ENCODE measurements at regions not wholly inside any gene's neighbourhood (a gene's known extent, or its start where the extent isn't known, plus 50 kb on each side); places are given as distances from the start of the nearest gene placed in this dataset.

- TF ChIP-seq CSDC2 (CRISPR knock-in tag; IDR thresholded peaks at IDR 0.05) (no peak), ZFP30 (CRISPR knock-in tag; IDR thresholded peaks at IDR 0.05) (no peak), ZC3H10 (CRISPR knock-in tag; IDR thresholded peaks at IDR 0.05) (no peak), CREB5 (CRISPR knock-in tag; IDR thresholded peaks at IDR 0.05; ENCODE audit: low read depth) (no peak), ZNF565 (CRISPR knock-in tag; conservative IDR thresholded peaks at IDR 0.05; ENCODE audit: low read depth) (no peak), ISL1 (CRISPR knock-in tag; IDR thresholded peaks at IDR 0.05) (no peak), RARB (CRISPR knock-in tag; IDR thresholded peaks at IDR 0.05) (no peak)
- TF ChIP-seq, protein P1, sequence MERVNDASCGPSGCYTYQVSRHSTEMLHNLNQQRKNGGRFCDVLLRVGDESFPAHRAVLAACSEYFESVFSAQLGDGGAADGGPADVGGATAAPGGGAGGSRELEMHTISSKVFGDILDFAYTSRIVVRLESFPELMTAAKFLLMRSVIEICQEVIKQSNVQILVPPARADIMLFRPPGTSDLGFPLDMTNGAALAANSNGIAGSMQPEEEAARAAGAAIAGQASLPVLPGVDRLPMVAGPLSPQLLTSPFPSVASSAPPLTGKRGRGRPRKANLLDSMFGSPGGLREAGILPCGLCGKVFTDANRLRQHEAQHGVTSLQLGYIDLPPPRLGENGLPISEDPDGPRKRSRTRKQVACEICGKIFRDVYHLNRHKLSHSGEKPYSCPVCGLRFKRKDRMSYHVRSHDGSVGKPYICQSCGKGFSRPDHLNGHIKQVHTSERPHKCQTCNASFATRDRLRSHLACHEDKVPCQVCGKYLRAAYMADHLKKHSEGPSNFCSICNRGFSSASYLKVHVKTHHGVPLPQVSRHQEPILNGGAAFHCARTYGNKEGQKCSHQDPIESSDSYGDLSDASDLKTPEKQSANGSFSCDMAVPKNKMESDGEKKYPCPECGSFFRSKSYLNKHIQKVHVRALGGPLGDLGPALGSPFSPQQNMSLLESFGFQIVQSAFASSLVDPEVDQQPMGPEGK (CRISPR knock-in tag; IDR thresholded peaks at IDR 0.05; ENCODE audit: borderline replicate concordance) = no peak
- TF ChIP-seq, protein P2, sequence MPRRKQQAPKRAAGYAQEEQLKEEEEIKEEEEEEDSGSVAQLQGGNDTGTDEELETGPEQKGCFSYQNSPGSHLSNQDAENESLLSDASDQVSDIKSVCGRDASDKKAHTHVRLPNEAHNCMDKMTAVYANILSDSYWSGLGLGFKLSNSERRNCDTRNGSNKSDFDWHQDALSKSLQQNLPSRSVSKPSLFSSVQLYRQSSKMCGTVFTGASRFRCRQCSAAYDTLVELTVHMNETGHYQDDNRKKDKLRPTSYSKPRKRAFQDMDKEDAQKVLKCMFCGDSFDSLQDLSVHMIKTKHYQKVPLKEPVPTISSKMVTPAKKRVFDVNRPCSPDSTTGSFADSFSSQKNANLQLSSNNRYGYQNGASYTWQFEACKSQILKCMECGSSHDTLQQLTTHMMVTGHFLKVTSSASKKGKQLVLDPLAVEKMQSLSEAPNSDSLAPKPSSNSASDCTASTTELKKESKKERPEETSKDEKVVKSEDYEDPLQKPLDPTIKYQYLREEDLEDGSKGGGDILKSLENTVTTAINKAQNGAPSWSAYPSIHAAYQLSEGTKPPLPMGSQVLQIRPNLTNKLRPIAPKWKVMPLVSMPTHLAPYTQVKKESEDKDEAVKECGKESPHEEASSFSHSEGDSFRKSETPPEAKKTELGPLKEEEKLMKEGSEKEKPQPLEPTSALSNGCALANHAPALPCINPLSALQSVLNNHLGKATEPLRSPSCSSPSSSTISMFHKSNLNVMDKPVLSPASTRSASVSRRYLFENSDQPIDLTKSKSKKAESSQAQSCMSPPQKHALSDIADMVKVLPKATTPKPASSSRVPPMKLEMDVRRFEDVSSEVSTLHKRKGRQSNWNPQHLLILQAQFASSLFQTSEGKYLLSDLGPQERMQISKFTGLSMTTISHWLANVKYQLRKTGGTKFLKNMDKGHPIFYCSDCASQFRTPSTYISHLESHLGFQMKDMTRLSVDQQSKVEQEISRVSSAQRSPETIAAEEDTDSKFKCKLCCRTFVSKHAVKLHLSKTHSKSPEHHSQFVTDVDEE (CRISPR knock-in tag; IDR thresholded peaks at IDR 0.05) = no peak
These were observed 58.6 kb upstream of the USP25 start for GRCh38 chr21:15671188-15671587.

All from SK-N-SH treated with all-trans-retinoic acid at 6 μM for 48 hours (cell line).